Stimulated activated CD4-positive, alpha-beta T cell treated with anti-CD3 and anti-CD28 coated beads, Interleukin-4, amount 100 ng/mL, for 24 hours (primary cell): ENCODE measurements at regions not wholly inside any gene's neighbourhood (a gene's known extent, or its start where the extent isn't known, plus 50 kb on each side); places are given as distances from the start of the nearest gene placed in this dataset.
"Not testable (repeated sequence)": the region's sequence is repeated elsewhere in the genome, so short reads cannot be mapped to it uniquely, and the experiment has no call there.

Experiments used
- DNase-seq: peaks from one replicate; pipeline ENCODE4 v3.0.0-alpha.2; 2020

- DNase-seq, result no peak
These were observed 129.1 kb upstream of the RNF32 start for GRCh38 chr7:156511426-156511825.

GRCh38 chr7:156510966-156511365 is 129.6 kb upstream of the RNF32 start:
- DNase-seq, result no peak

- no peak for DNase-seq
These were observed 131.4 kb upstream of the RNF32 start for GRCh38 chr7:156509216-156509615.

- no peak for DNase-seq
These were observed 134.7 kb upstream of the RNF32 start for GRCh38 chr7:156505876-156506275.

- no peak for DNase-seq
These were observed 135.7 kb upstream of the RNF32 start for GRCh38 chr7:156504687-156505545.

- DNase-seq, result no peak
These were observed 136.6 kb upstream of the RNF32 start for GRCh38 chr7:156504006-156504405.

- DNase-seq, result no peak
These were observed 137.4 kb upstream of the RNF32 start for GRCh38 chr7:156503196-156503595.

GRCh38 chr7:156501815-156502214 is 138.8 kb upstream of the RNF32 start:
- DNase-seq, result not testable (repeated sequence)

GRCh38 chr7:156499247-156499881 is 141.2 kb upstream of the RNF32 start:
- no peak for DNase-seq

- DNase-seq, result no peak
These were observed 142.6 kb upstream of the RNF32 start for GRCh38 chr7:156497776-156498509.

GRCh38 chr7:156496865-156497264 is 143.7 kb upstream of the RNF32 start:
- no peak for DNase-seq

- no peak for DNase-seq
These were observed 144.2 kb upstream of the RNF32 start for GRCh38 chr7:156496363-156496769.

- DNase-seq, result no peak
These were observed 145.6 kb upstream of the RNF32 start for GRCh38 chr7:156494960-156495359.

- DNase-seq, result no peak
These were observed 146.6 kb upstream of the RNF32 start for GRCh38 chr7:156493942-156494341.

GRCh38 chr7:156492170-156492569 is 148.4 kb upstream of the RNF32 start:
- DNase-seq, result no peak

- DNase-seq, result no peak
These were observed 149.1 kb upstream of the RNF32 start for GRCh38 chr7:156491435-156491834.

GRCh38 chr7:156490021-156490800 is 150.4 kb upstream of the RNF32 start:
- DNase-seq, result no peak

- DNase-seq, result no peak
These were observed 152.6 kb upstream of the RNF32 start for GRCh38 chr7:156487811-156488533.

GRCh38 chr7:156480671-156481070 is 159.9 kb upstream of the RNF32 start:
- DNase-seq, result no peak

GRCh38 chr7:156479596-156479995 is 161.0 kb upstream of the RNF32 start:
- DNase-seq, result no peak

GRCh38 chr7:156478486-156478885 is 162.1 kb upstream of the RNF32 start:
- no peak for DNase-seq

- DNase-seq, result no peak
These were observed 164.9 kb upstream of the RNF32 start for GRCh38 chr7:156475666-156476065.
